H1 (cell line): ENCODE measurements at regions not wholly inside any gene's neighbourhood (a gene's known extent, or its start where the extent isn't known, plus 50 kb on each side); places are given as distances from the start of the nearest gene placed in this dataset.

Experiments
- CREB1 ChIP-seq: IDR thresholded peaks from 2 replicates; pipeline ENCODE4 v1.6.1; 2012; ENCODE audit warnings: inconsistent platforms
- EP300 ChIP-seq, 2 experiments: IDR thresholded peaks; 1 replicate in 1 of 2; 2 replicates in 1 of 2; pipeline ENCODE4 v1.6.1; 2011 to 2012; ENCODE audit warnings: low read depth in 2 of 2, low read length in 2 of 2, mild to moderate bottlenecking in 2 of 2, borderline replicate concordance in 1 of 2, inconsistent platforms in 1 of 2, moderate library complexity in 1 of 2
- TF ChIP-seq, protein P1 (sequence below): fragments of 300-600 bp; sonication (generic); IDR thresholded peaks from 2 replicates; pipeline ENCODE4 v1.7.1; 2012; ENCODE audit warnings: low read length, moderate library complexity, mild to moderate bottlenecking, inconsistent platforms; ENCODE audit not compliant: insufficient replicate concordance
- TF ChIP-seq, protein P2 (sequence below): IDR thresholded peaks from 2 replicates; pipeline ENCODE4 v1.6.1; 2012; ENCODE audit warnings: inconsistent platforms
- TF ChIP-seq, protein P3 (sequence below): IDR thresholded peaks from 2 replicates; pipeline ENCODE4 v1.6.1; 2011; ENCODE audit warnings: low read length, improper control_type of control experiment

DNA sequence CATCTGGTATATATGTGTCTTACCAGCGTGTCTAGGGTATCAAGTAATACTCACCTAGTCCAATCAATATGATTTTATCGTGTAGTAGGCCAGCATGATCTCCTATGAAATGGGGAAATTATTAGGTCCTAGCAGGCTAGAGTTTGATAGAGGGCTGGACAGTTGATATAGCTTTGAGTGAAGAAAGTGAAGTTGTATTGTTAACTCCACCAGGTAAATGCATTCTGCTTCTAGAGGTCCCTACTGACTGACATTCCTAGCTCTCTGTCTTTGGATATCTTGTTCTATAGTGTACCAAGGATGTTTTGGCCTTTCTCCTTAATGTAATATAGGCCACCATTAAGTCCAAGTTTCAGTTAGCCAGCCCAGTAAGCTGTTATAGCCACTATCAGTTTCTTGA, 97.4 kb downstream of the EBNA1BP2 start (continued):
- TF ChIP-seq, protein P1, sequence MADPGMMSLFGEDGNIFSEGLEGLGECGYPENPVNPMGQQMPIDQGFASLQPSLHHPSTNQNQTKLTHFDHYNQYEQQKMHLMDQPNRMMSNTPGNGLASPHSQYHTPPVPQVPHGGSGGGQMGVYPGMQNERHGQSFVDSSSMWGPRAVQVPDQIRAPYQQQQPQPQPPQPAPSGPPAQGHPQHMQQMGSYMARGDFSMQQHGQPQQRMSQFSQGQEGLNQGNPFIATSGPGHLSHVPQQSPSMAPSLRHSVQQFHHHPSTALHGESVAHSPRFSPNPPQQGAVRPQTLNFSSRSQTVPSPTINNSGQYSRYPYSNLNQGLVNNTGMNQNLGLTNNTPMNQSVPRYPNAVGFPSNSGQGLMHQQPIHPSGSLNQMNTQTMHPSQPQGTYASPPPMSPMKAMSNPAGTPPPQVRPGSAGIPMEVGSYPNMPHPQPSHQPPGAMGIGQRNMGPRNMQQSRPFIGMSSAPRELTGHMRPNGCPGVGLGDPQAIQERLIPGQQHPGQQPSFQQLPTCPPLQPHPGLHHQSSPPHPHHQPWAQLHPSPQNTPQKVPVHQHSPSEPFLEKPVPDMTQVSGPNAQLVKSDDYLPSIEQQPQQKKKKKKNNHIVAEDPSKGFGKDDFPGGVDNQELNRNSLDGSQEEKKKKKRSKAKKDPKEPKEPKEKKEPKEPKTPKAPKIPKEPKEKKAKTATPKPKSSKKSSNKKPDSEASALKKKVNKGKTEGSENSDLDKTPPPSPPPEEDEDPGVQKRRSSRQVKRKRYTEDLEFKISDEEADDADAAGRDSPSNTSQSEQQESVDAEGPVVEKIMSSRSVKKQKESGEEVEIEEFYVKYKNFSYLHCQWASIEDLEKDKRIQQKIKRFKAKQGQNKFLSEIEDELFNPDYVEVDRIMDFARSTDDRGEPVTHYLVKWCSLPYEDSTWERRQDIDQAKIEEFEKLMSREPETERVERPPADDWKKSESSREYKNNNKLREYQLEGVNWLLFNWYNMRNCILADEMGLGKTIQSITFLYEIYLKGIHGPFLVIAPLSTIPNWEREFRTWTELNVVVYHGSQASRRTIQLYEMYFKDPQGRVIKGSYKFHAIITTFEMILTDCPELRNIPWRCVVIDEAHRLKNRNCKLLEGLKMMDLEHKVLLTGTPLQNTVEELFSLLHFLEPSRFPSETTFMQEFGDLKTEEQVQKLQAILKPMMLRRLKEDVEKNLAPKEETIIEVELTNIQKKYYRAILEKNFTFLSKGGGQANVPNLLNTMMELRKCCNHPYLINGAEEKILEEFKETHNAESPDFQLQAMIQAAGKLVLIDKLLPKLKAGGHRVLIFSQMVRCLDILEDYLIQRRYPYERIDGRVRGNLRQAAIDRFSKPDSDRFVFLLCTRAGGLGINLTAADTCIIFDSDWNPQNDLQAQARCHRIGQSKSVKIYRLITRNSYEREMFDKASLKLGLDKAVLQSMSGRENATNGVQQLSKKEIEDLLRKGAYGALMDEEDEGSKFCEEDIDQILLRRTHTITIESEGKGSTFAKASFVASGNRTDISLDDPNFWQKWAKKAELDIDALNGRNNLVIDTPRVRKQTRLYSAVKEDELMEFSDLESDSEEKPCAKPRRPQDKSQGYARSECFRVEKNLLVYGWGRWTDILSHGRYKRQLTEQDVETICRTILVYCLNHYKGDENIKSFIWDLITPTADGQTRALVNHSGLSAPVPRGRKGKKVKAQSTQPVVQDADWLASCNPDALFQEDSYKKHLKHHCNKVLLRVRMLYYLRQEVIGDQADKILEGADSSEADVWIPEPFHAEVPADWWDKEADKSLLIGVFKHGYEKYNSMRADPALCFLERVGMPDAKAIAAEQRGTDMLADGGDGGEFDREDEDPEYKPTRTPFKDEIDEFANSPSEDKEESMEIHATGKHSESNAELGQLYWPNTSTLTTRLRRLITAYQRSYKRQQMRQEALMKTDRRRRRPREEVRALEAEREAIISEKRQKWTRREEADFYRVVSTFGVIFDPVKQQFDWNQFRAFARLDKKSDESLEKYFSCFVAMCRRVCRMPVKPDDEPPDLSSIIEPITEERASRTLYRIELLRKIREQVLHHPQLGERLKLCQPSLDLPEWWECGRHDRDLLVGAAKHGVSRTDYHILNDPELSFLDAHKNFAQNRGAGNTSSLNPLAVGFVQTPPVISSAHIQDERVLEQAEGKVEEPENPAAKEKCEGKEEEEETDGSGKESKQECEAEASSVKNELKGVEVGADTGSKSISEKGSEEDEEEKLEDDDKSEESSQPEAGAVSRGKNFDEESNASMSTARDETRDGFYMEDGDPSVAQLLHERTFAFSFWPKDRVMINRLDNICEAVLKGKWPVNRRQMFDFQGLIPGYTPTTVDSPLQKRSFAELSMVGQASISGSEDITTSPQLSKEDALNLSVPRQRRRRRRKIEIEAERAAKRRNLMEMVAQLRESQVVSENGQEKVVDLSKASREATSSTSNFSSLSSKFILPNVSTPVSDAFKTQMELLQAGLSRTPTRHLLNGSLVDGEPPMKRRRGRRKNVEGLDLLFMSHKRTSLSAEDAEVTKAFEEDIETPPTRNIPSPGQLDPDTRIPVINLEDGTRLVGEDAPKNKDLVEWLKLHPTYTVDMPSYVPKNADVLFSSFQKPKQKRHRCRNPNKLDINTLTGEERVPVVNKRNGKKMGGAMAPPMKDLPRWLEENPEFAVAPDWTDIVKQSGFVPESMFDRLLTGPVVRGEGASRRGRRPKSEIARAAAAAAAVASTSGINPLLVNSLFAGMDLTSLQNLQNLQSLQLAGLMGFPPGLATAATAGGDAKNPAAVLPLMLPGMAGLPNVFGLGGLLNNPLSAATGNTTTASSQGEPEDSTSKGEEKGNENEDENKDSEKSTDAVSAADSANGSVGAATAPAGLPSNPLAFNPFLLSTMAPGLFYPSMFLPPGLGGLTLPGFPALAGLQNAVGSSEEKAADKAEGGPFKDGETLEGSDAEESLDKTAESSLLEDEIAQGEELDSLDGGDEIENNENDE, result no peak
- TF ChIP-seq CREB1 (no peak), EP300 (IDR thresholded peaks at IDR 0.05; ENCODE audit: borderline replicate concordance in 1 of 2, low read depth in 2 of 2, low read length in 2 of 2) (no peak)
- TF ChIP-seq, protein P2, sequence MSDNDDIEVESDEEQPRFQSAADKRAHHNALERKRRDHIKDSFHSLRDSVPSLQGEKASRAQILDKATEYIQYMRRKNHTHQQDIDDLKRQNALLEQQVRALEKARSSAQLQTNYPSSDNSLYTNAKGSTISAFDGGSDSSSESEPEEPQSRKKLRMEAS, result no peak
- TF ChIP-seq, protein P3, sequence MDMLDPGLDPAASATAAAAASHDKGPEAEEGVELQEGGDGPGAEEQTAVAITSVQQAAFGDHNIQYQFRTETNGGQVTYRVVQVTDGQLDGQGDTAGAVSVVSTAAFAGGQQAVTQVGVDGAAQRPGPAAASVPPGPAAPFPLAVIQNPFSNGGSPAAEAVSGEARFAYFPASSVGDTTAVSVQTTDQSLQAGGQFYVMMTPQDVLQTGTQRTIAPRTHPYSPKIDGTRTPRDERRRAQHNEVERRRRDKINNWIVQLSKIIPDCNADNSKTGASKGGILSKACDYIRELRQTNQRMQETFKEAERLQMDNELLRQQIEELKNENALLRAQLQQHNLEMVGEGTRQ, result no peak
- TF ChIP-seq, all 59 proteins: peak for 0
